Loucy (cell line): ENCODE measurements at regions not wholly inside any gene's neighbourhood (a gene's known extent, or its start where the extent isn't known, plus 50 kb on each side); places are given as distances from the start of the nearest gene placed in this dataset.
"Not testable (repeated sequence)": the region's sequence is repeated elsewhere in the genome, so short reads cannot be mapped to it uniquely, and the experiment has no call there.

ENCODE experiments used
- H2AFZ ChIP-seq: fragments of 200-600 bp; sonication (generic); 2 replicates; pipeline ENCODE4 v1.6.0; 2016; ENCODE audit warnings: antibody characterized with exemption, mild to moderate bottlenecking, low read length, moderate library complexity
- H3F3A ChIP-seq: fragments of 200-600 bp; 2 replicates; pipeline ENCODE4 v1.6.0; 2016; ENCODE audit warnings: antibody characterized with exemption, low read depth, mild to moderate bottlenecking
- H3K27me3 ChIP-seq: fragments of 200-600 bp; sonication (generic); 2 replicates; pipeline ENCODE4 v1.6.1; 2014; ENCODE audit warnings: low read length, mild to moderate bottlenecking; ENCODE audit not compliant: insufficient read depth, poor library complexity, severe bottlenecking
- H3K36me3 ChIP-seq: fragments of 200-600 bp; sonication (generic); 2 replicates; pipeline ENCODE4 v1.6.1; 2016; ENCODE audit warnings: low read length; ENCODE audit not compliant: insufficient read depth
- H3K4me1 ChIP-seq: fragments of 200-600 bp; sonication (generic); 2 replicates; pipeline ENCODE4 v1.5.1; 2014; ENCODE audit warnings: low read length, mild to moderate bottlenecking; ENCODE audit not compliant: insufficient read depth, poor library complexity, severe bottlenecking
- H3K4me2 ChIP-seq: fragments of 200-600 bp; sonication (generic); 2 replicates; pipeline ENCODE4 v1.6.0; 2014; ENCODE audit warnings: antibody characterized with exemption, low read length, low read depth, mild to moderate bottlenecking; ENCODE audit not compliant: poor library complexity, severe bottlenecking
- H3K4me3 ChIP-seq: fragments of 200-600 bp; sonication (generic); 2 replicates; pipeline ENCODE4 v1.5.1; 2014; ENCODE audit warnings: low read length, mild to moderate bottlenecking, mixed read lengths; ENCODE audit not compliant: poor library complexity, severe bottlenecking
- H3K79me2 ChIP-seq: fragments of 200-600 bp; sonication (generic); 2 replicates; pipeline ENCODE4 v1.6.1; 2014; ENCODE audit warnings: low read length; ENCODE audit not compliant: insufficient read depth
- H3K9ac ChIP-seq: fragments of 200-600 bp; sonication (generic); 2 replicates; pipeline ENCODE4 v1.6.0; 2014; ENCODE audit warnings: mild to moderate bottlenecking, low read depth, low read length, moderate library complexity; ENCODE audit not compliant: poor library complexity, severe bottlenecking
- H3K9me2 ChIP-seq: fragments of 200-600 bp; sonication (generic); replicated peaks from 2 replicates; pipeline ENCODE4 v1.6.1; 2016; ENCODE audit warnings: low read depth, low read length, mixed read lengths
- H3K9me3 ChIP-seq: fragments of 200-600 bp; sonication (generic); 2 replicates; pipeline ENCODE4 v1.6.1; 2014; ENCODE audit warnings: mild to moderate bottlenecking, antibody characterized with exemption, low read length, low read depth; ENCODE audit not compliant: insufficient read depth
- H4K20me1 ChIP-seq: fragments of 200-600 bp; sonication (generic); 2 replicates; pipeline ENCODE4 v1.6.0; 2014; ENCODE audit warnings: antibody characterized with exemption, low read length, mild to moderate bottlenecking; ENCODE audit not compliant: insufficient read depth, poor library complexity, severe bottlenecking
- CTCF ChIP-seq: fragments of 200-600 bp; sonication (generic); conservative IDR thresholded peaks from 2 replicates; pipeline ENCODE4 v1.5.1; 2014; ENCODE audit warnings: mild to moderate bottlenecking, antibody characterized with exemption, low read length
- EZH2phosphoT487 ChIP-seq: fragments of 200-600 bp; IDR thresholded peaks from 2 replicates; pipeline ENCODE4 v1.6.1; 2018; ENCODE audit warnings: antibody characterized with exemption, mild to moderate bottlenecking, moderate library complexity, borderline replicate concordance

- H3K4me3 ChIP-seq: no peak overlapping the region
- H3K79me2 ChIP-seq: no peaks in the 10 kb centered on the region
- no peaks in the 10 kb centered on the region for H4K20me1 ChIP-seq
- H3K4me2 ChIP-seq: no peak overlapping the region
- no peaks in the 10 kb centered on the region for H3K9me3 ChIP-seq
- no peak overlapping the region for H3K9ac ChIP-seq
- no peaks in the 10 kb centered on the region for H3K27me3 ChIP-seq
- H3K4me1 ChIP-seq: no peaks in the 10 kb centered on the region
- H3F3A ChIP-seq: no peaks in the 10 kb centered on the region
- H2AFZ ChIP-seq: no peak overlapping the region
- H3K36me3 ChIP-seq: no peaks in the 10 kb centered on the region
- no peak for TF ChIP-seq EZH2phosphoT487
- TF ChIP-seq CTCF: no peak
- H3K9me2 ChIP-seq: no peaks in the 10 kb centered on the region
These were observed 117.0 kb downstream of the PCSK1 start for GRCh38 chr5:96316017-96316416.

GRCh38 chr5:96315431-96315830, 117.6 kb downstream of the PCSK1 start:
- Histone ChIP-seq H3K79me2 (no peaks in the 10 kb centered on the region), H3K4me1 (no peaks in the 10 kb centered on the region), H2AFZ (no peak overlapping the region), H3F3A (no peaks in the 10 kb centered on the region), H3K4me2 (no peak overlapping the region), H3K27me3 (no peaks in the 10 kb centered on the region), H3K9ac (no peak overlapping the region), H3K4me3 (no peak overlapping the region), H3K9me2 (no peaks in the 10 kb centered on the region), H4K20me1 (no peaks in the 10 kb centered on the region), H3K9me3 (no peaks in the 10 kb centered on the region), H3K36me3 (no peaks in the 10 kb centered on the region)
- TF ChIP-seq EZH2phosphoT487: no peak
- TF ChIP-seq CTCF: no peak

GRCh38 chr5:96312383-96312782, 120.7 kb downstream of the PCSK1 start:
- Histone ChIP-seq H3K4me2 (no peak overlapping the region), H4K20me1 (no peaks in the 10 kb centered on the region), H3K36me3 (no peaks in the 10 kb centered on the region), H3K79me2 (no peaks in the 10 kb centered on the region), H3K9me2 (no peaks in the 10 kb centered on the region), H2AFZ (no peak overlapping the region), H3K9ac (no peak overlapping the region), H3K9me3 (no peaks in the 10 kb centered on the region), H3K4me1 (no peaks in the 10 kb centered on the region), H3K27me3 (no peaks in the 10 kb centered on the region), H3F3A (no peaks in the 10 kb centered on the region), H3K4me3 (no peak overlapping the region)
- TF ChIP-seq EZH2phosphoT487 (no peak), CTCF (no peak)

- H3K9me2 ChIP-seq, H3K27me3 ChIP-seq, H3K9me3 ChIP-seq, H4K20me1 ChIP-seq, H3K79me2 ChIP-seq, H2AFZ ChIP-seq, H3K9ac ChIP-seq, H3F3A ChIP-seq, H3K4me3 ChIP-seq, H3K4me2 ChIP-seq, H3K4me1 ChIP-seq, H3K36me3 ChIP-seq: not testable (repeated sequence)
These were observed 126.0 kb downstream of the PCSK1 start for GRCh38 chr5:96307047-96307446.
